ENCODE measurements at regions not wholly inside any gene's neighbourhood (a gene's known extent, or its start where the extent isn't known, plus 50 kb on each side); places are given as distances from the start of the nearest gene placed in this dataset.

- no peaks in the 10 kb centered on the region for H3K4me1 ChIP-seq
- H3K27me3 ChIP-seq = no peaks in the 10 kb centered on the region
- H3K4me3 ChIP-seq = no peak overlapping the region
- intact Hi-C loops (cut with DNase I) = no loop called here
- TF ChIP-seq POLR2A (IDR thresholded peaks at IDR 0.05) (no peak), CTCF (IDR thresholded peaks at IDR 0.05) (no peak), POLR2AphosphoS5 (IDR thresholded peaks at IDR 0.05; ENCODE audit: insufficient read depth in 1 of 2, low read depth in 1 of 2) (no peak)
- H3K36me3 ChIP-seq = no peaks in the 10 kb centered on the region
- no peaks in the 10 kb centered on the region for H3K9me3 ChIP-seq
- DNase-seq (ENCODE audit: extremely low spot score in 2 of 2) = no peak
- H3K27ac ChIP-seq = no peak overlapping the region
Measured at GRCh38 chr7:110061387-110061786, 1029.5 kb upstream of the LRRN3 start.

- Histone ChIP-seq H3K27ac (no peak overlapping the region), H3K9me3 (no peaks in the 10 kb centered on the region), H3K4me1 (no peaks in the 10 kb centered on the region), H3K36me3 (no peaks in the 10 kb centered on the region), H3K27me3 (no peaks in the 10 kb centered on the region), H3K4me3 (no peak overlapping the region)
- intact Hi-C loops (cut with DNase I) = no loop called here
- DNase-seq (ENCODE audit: extremely low spot score in 2 of 2) = no peak
- TF ChIP-seq CTCF (IDR thresholded peaks at IDR 0.05) = no peak
- TF ChIP-seq POLR2AphosphoS5 (IDR thresholded peaks at IDR 0.05; ENCODE audit: insufficient read depth in 1 of 2, low read depth in 1 of 2) = no peak
- no peak for TF ChIP-seq POLR2A (IDR thresholded peaks at IDR 0.05)
Measured at GRCh38 chr7:110065121-110065520, 1025.8 kb upstream of the LRRN3 start.

GRCh38 chr7:110066843-110067242 is 1024.1 kb upstream of the LRRN3 start:
- intact Hi-C loops (cut with DNase I) = no loop called here
- no peaks in the 10 kb centered on the region for H3K27me3 ChIP-seq
- no peaks in the 10 kb centered on the region for H3K9me3 ChIP-seq
- DNase-seq (ENCODE audit: extremely low spot score in 2 of 2) = no peak
- TF ChIP-seq POLR2AphosphoS5 (IDR thresholded peaks at IDR 0.05; ENCODE audit: insufficient read depth in 1 of 2, low read depth in 1 of 2) = no peak
- TF ChIP-seq CTCF (IDR thresholded peaks at IDR 0.05) = no peak
- no peak for TF ChIP-seq POLR2A (IDR thresholded peaks at IDR 0.05)
- H3K4me3 ChIP-seq = no peak overlapping the region
- no peaks in the 10 kb centered on the region for H3K36me3 ChIP-seq
- no peaks in the 10 kb centered on the region for H3K4me1 ChIP-seq
- H3K27ac ChIP-seq = no peak overlapping the region

GRCh38 chr7:110071192-110071591 is 1019.7 kb upstream of the LRRN3 start:
- intact Hi-C loops (cut with DNase I) = no loop called here
- no peaks in the 10 kb centered on the region for H3K4me1 ChIP-seq
- no peaks in the 10 kb centered on the region for H3K27me3 ChIP-seq
- TF ChIP-seq POLR2A (IDR thresholded peaks at IDR 0.05) = no peak
- no peak for TF ChIP-seq POLR2AphosphoS5 (IDR thresholded peaks at IDR 0.05; ENCODE audit: insufficient read depth in 1 of 2, low read depth in 1 of 2)
- TF ChIP-seq CTCF (IDR thresholded peaks at IDR 0.05) = no peak
- H3K4me3 ChIP-seq = no peak overlapping the region
- no peaks in the 10 kb centered on the region for H3K9me3 ChIP-seq
- no peaks in the 10 kb centered on the region for H3K36me3 ChIP-seq
- no peak overlapping the region for H3K27ac ChIP-seq
- DNase-seq (ENCODE audit: extremely low spot score in 2 of 2) = no peak

GRCh38 chr7:110075450-110075849 is 1015.5 kb upstream of the LRRN3 start:
- Histone ChIP-seq H3K4me3 (no peak overlapping the region), H3K4me1 (no peaks in the 10 kb centered on the region), H3K27me3 (no peaks in the 10 kb centered on the region), H3K9me3 (no peaks in the 10 kb centered on the region), H3K36me3 (no peaks in the 10 kb centered on the region), H3K27ac (no peak overlapping the region)
- DNase-seq (ENCODE audit: extremely low spot score in 2 of 2) = no peak
- intact Hi-C loops (cut with DNase I) = no loop called here
- no peak for TF ChIP-seq POLR2A (IDR thresholded peaks at IDR 0.05)
- no peak for TF ChIP-seq CTCF (IDR thresholded peaks at IDR 0.05)
- no peak for TF ChIP-seq POLR2AphosphoS5 (IDR thresholded peaks at IDR 0.05; ENCODE audit: insufficient read depth in 1 of 2, low read depth in 1 of 2)
